AG04449 (cell line): ENCODE measurements at regions not wholly inside any gene's neighbourhood (a gene's known extent, or its start where the extent isn't known, plus 50 kb on each side); places are given as distances from the start of the nearest gene placed in this dataset.

Experiments
- CTCF ChIA-PET: fragments of 350-600 bp; formaldehyde crosslinking; extraction: SDS; loops from one replicate; lab custom pipeline; 2021; ENCODE audit warnings: antibody characterized with exemption; lab: Yijun Ruan, JAX
- POLR2A ChIA-PET: fragments of 400-600, 350-600 bp; formaldehyde crosslinking; extraction: SDS; loops from one replicate; lab custom pipeline; 2020; ENCODE audit warnings: antibody characterized with exemption, inconsistent platforms; lab: Yijun Ruan, JAX
- DNase-seq: peaks from one replicate; pipeline ENCODE4 v3.0.0-alpha.2; 2010; ENCODE audit warnings: low read depth, low spot score
- H3K4me3 ChIP-seq: 2 replicates; pipeline ENCODE4 v1.5.1; 2011; ENCODE audit warnings: low read depth, mild to moderate bottlenecking, control low read depth, low read length
- TF ChIP-seq, protein P1 (sequence below): IDR thresholded peaks from one replicate; pipeline ENCODE4 v1.5.1; 2011; ENCODE audit warnings: mild to moderate bottlenecking, moderate library complexity, low read length, control low read depth, inconsistent platforms; ENCODE audit not compliant: insufficient read depth; ENCODE audit errors: missing control alignments

DNA sequence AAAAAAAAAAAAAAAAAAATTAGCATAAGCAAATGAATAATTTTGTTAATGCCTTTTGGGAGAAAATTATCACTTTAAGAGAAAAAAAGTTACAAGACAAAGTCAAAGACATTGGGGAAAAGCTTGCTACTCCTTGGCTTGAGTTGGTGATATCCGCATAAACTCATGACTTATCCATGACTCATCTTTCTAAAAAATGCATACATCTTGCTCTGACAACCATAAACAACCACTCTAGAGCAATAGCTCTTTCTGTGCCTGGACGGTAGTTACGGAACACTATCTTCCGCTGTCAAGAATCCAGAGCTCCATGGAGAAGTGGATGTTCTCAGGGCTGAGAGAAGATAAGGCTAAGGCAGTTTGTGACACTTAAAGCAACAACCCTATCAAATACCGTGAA lies 281.1 kb upstream of the PFKP start:
- H3K4me3 ChIP-seq: no peak overlapping the region
- ChIA-PET POLR2A (no interaction called here), CTCF (no interaction called here)
- TF ChIP-seq, protein P1, sequence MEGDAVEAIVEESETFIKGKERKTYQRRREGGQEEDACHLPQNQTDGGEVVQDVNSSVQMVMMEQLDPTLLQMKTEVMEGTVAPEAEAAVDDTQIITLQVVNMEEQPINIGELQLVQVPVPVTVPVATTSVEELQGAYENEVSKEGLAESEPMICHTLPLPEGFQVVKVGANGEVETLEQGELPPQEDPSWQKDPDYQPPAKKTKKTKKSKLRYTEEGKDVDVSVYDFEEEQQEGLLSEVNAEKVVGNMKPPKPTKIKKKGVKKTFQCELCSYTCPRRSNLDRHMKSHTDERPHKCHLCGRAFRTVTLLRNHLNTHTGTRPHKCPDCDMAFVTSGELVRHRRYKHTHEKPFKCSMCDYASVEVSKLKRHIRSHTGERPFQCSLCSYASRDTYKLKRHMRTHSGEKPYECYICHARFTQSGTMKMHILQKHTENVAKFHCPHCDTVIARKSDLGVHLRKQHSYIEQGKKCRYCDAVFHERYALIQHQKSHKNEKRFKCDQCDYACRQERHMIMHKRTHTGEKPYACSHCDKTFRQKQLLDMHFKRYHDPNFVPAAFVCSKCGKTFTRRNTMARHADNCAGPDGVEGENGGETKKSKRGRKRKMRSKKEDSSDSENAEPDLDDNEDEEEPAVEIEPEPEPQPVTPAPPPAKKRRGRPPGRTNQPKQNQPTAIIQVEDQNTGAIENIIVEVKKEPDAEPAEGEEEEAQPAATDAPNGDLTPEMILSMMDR: no peak
- no peak for DNase-seq

DNA sequence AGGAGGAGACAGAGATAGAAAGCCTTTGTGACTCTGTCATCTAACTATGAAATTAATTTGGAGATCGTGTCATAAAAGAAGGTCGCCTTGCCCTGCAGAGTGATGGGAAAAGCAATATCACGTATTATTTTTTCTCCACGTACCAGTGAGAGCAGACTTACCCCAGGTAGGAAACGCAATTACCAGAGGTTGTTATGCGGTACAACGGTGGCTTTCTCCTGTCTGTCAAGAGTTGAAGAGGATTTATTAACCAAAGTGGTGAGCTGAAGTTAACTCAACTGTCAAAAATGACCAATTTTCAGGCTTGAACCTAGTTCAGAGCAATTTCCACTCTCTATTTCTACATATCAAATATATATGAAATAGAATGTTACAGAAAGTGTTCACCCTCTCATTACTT lies 282.6 kb upstream of the PFKP start:
- ChIA-PET POLR2A (no interaction called here), CTCF (no interaction called here)
- TF ChIP-seq, protein P1: no peak
- no peak for DNase-seq
- no peak overlapping the region for H3K4me3 ChIP-seq

DNA sequence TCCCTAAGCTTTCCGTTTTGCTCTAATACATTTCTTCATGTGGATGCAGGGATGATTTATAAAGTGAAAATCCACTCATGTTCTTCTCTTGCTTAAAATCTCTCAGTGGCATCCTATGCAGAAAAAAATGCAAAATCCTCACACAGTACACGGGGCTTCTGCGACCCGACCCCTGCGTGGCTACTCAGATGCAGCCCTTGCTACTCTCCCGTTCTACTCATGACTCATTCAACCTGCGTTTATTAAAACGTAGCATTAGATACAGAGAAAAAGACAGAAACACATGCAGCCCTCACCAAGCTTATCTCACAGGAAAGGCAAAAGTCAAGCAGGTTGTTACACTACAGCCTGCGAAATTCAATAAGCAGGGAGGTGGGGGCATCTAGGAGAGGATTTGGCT lies 284.4 kb upstream of the PFKP start:
- DNase-seq: no peak
- POLR2A ChIA-PET: no interaction called here
- TF ChIP-seq, protein P1: no peak
- H3K4me3 ChIP-seq: no peak overlapping the region
- CTCF ChIA-PET: no interaction called here

DNA sequence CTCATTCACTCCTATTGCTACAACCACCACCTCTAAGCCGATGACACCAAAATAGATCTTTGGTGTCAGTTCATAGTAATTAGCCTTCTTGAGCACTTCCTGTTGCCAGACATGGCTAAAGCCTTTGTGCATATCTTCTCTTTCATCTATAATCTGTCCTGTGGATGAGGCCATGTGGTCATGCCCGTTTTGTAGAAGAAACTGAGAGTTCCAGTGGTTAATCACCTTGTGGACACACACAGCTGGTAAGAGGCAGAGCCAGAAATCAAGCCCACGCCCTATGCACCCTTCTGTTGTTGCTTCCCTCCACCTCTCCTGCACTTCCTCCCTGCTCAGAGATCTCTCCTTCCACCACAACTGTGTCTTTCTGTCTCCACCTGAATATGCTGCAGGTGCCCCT lies 285.1 kb upstream of the PFKP start:
- H3K4me3 ChIP-seq: no peak overlapping the region
- ChIA-PET POLR2A (no interaction called here), CTCF (no interaction called here)
- TF ChIP-seq, protein P1: no peak
- DNase-seq: no peak

DNA sequence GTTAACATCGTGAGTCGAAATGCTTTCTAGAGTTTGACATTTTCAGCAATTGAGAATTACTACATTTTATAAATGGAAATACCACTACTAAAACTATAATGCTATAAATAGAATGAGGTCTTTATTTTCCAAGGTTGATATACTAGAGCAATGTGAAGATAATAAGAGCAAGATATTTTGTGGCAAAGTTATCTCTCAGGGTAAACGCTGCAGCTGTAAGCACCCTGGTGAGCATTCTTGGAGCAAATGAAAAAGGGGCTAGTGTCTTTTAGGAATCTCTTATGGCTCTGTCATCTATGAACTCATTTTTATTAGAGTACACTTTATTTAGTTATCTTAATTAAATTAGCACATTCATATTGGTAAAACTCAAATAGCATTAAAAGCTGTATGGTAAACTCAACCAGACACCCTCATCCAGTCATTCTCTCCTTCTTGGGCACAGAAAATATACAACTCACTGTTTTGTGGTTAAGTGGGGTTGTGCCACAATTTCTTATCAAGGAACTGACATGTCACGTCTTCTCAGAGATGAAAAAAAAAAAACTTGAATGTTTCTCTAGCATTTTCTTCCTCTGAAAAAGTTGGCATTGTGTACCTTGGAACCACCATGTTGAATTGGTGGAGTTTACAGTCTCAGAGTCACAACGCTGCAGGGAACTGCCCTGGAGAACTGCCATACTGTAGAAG lies 289.5 kb upstream of the PFKP start:
- no peak for DNase-seq
- H3K4me3 ChIP-seq: no peak overlapping the region
- CTCF ChIA-PET: no interaction called here
- POLR2A ChIA-PET: no interaction called here
- TF ChIP-seq, protein P1: no peak

DNA sequence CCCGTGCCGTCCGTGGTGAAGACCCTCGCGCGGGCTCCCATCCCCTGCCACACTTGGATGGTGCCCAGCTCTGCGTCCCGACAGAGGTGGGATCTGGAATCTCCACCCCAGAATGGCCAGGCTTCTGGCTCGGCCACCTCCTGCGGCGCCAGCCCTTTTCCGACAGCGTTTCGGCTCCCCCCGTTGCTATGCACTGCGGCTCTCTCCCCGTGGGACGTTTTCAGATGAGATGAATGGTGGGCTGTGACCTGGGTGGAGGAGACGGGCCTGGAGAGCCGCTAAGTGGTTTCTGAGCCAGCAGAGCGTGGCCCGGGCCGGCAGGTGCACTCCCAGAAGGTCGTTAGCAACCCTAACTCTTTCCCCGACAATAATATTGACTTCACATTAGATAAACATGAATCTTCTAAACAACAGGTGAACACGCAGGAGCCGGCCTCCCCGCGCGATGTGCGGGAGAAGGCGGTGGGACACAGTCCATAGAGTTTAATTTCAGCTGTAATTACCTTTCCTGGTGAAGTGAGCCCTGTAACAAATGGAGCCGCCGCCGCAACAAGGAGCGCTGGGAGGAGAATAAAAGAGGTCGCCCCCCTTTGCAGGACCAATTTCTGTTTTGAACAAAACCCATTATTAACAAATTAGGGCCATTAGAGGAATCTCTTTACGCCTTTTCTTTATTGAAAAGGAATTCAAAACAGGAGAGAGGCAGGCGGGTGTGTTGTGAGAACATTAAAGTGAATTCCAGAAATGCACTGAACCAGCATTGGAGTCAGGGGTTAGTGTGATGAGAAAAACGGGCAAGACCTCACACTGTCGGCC lies 294.3 kb upstream of the PFKP start:
- CTCF ChIA-PET: no interaction called here
- DNase-seq: no peak
- POLR2A ChIA-PET: no interaction called here
- TF ChIP-seq, protein P1: no peak
- H3K4me3 ChIP-seq: no peak overlapping the region
